IMR-90 (cell line): ENCODE measurements at regions not wholly inside any gene's neighbourhood (a gene's known extent, or its start where the extent isn't known, plus 50 kb on each side); places are given as distances from the start of the nearest gene placed in this dataset.

ENCODE experiments used
- BHLHE40 ChIP-seq: fragments of 150-350 bp; IDR thresholded peaks from 2 replicates; pipeline ENCODE4 v1.6.1; 2016; ENCODE audit warnings: mild to moderate bottlenecking, low read depth, low read length
- CEBPB ChIP-seq: IDR thresholded peaks from 2 replicates; pipeline ENCODE4 v1.6.1; 2012; ENCODE audit warnings: low read depth, low read length, improper control_type of control experiment
- CHD1 ChIP-seq: IDR thresholded peaks from 2 replicates; pipeline ENCODE4 v1.6.1; 2012; ENCODE audit warnings: low read depth, low read length, improper control_type of control experiment
- CTCF ChIP-seq: conservative IDR thresholded peaks from 2 replicates; pipeline ENCODE4 v1.5.1; 2012; ENCODE audit warnings: mild to moderate bottlenecking, low read depth, low read length, improper control_type of control experiment
- MXI1 ChIP-seq: IDR thresholded peaks from 2 replicates; pipeline ENCODE4 v1.6.1; 2012; ENCODE audit warnings: low read depth, mild to moderate bottlenecking, low read length, moderate library complexity, borderline replicate concordance
- POLR2A ChIP-seq: IDR thresholded peaks from 2 replicates; pipeline ENCODE4 v1.6.1; 2012; ENCODE audit warnings: mild to moderate bottlenecking, low read depth, low read length
- RCOR1 ChIP-seq: IDR thresholded peaks from 2 replicates; pipeline ENCODE4 v1.6.1; 2012; ENCODE audit warnings: mild to moderate bottlenecking, low read length, improper control_type of control experiment; ENCODE audit not compliant: insufficient replicate concordance
- SMC3 ChIP-seq: fragments of 150-350 bp; IDR thresholded peaks from 2 replicates; pipeline ENCODE4 v1.6.1; 2016; ENCODE audit warnings: low read depth, mild to moderate bottlenecking, antibody characterized with exemption, low read length, moderate library complexity
- TF ChIP-seq, protein P1 (sequence below): fragments of 150-350 bp; IDR thresholded peaks from 2 replicates; pipeline ENCODE4 v1.6.1; 2017; ENCODE audit warnings: mild to moderate bottlenecking, antibody characterized with exemption, low read length, low read depth

DNA sequence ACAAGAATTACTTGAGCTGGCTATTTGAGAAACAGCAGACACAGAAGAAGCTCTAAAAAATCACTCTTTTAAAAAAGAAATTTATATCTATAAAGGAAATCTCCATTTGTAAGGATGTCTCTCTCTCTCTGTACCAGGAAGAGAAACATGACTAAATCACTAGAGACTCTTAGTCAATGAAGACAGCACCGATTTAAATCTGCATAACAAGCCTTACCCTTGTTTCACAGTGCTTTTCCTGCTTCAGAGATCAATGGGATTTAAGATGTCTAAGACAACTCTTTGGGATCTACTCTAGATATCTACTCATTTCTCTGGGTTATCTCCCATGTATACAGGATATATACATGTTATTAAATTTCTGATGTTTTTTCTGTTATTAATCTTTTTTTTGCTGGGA is 359.2 kb upstream of the RND3 start:
- TF ChIP-seq CTCF (no peak), CEBPB (no peak), POLR2A (no peak), RCOR1 (no peak), SMC3 (no peak), CHD1 (no peak), MXI1 (no peak), BHLHE40 (no peak)
- TF ChIP-seq, protein P1, sequence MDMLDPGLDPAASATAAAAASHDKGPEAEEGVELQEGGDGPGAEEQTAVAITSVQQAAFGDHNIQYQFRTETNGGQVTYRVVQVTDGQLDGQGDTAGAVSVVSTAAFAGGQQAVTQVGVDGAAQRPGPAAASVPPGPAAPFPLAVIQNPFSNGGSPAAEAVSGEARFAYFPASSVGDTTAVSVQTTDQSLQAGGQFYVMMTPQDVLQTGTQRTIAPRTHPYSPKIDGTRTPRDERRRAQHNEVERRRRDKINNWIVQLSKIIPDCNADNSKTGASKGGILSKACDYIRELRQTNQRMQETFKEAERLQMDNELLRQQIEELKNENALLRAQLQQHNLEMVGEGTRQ = no peak
